GM19239 (cell line): ENCODE measurements at regions not wholly inside any gene's neighbourhood (a gene's known extent, or its start where the extent isn't known, plus 50 kb on each side); places are given as distances from the start of the nearest gene placed in this dataset.

Experiments
- DNase-seq: peaks from one replicate; pipeline ENCODE4 v3.0.0; 2011; ENCODE audit warnings: low spot score; ENCODE audit not compliant: insufficient read length
- FAIRE-seq: peaks from 2 replicates; lab custom pipeline; 2011; peaks lifted over from hg19 to GRCh38; lab: Jason Lieb, UNC

GRCh38 chr3:190790185-190790584 is 72.3 kb downstream of the GMNC start:
- DNase-seq = no peak
- FAIRE-seq = no peak

GRCh38 chr3:190786898-190787297 is 75.6 kb downstream of the GMNC start:
- DNase-seq (no peak), FAIRE-seq (no peak)

GRCh38 chr3:190785047-190785446 is 77.4 kb downstream of the GMNC start:
- no peak for DNase-seq
- no peak for FAIRE-seq

GRCh38 chr3:190780524-190780923 is 82.0 kb downstream of the GMNC start:
- no peak for FAIRE-seq
- DNase-seq = no peak

GRCh38 chr3:190774633-190775032 is 87.9 kb downstream of the GMNC start:
- FAIRE-seq (no peak), DNase-seq (no peak)

GRCh38 chr3:190773948-190774347 is 88.5 kb downstream of the GMNC start:
- FAIRE-seq (no peak), DNase-seq (no peak)

GRCh38 chr3:190772831-190773230 is 89.7 kb downstream of the GMNC start:
- FAIRE-seq = no peak
- no peak for DNase-seq

- FAIRE-seq (no peak), DNase-seq (no peak)
Measured at GRCh38 chr3:190768891-190769290, 93.6 kb downstream of the GMNC start.

- FAIRE-seq (no peak), DNase-seq (no peak)
Measured at GRCh38 chr3:190767851-190768250, 94.6 kb downstream of the GMNC start.

- FAIRE-seq (no peak), DNase-seq (no peak)
Measured at GRCh38 chr3:190764231-190765134, 98.0 kb downstream of the GMNC start.

- no peak for DNase-seq
- no peak for FAIRE-seq
Measured at GRCh38 chr3:190762801-190763200, 99.7 kb downstream of the GMNC start.

GRCh38 chr3:190747571-190747970 is 114.9 kb downstream of the GMNC start:
- FAIRE-seq (no peak), DNase-seq (no peak)

- FAIRE-seq (no peak), DNase-seq (no peak)
Measured at GRCh38 chr3:190746986-190747385, 115.5 kb downstream of the GMNC start.

GRCh38 chr3:190746531-190746930 is 116.0 kb downstream of the GMNC start:
- no peak for FAIRE-seq
- DNase-seq = no peak

GRCh38 chr3:190741788-190742187 is 120.7 kb downstream of the GMNC start:
- DNase-seq = no peak
- no peak for FAIRE-seq

GRCh38 chr3:190739641-190740185 is 122.8 kb downstream of the GMNC start:
- DNase-seq (no peak), FAIRE-seq (no peak)

GRCh38 chr3:190738636-190739155 is 123.8 kb downstream of the GMNC start:
- DNase-seq (no peak), FAIRE-seq (no peak)

GRCh38 chr3:190737446-190737845 is 125.0 kb downstream of the GMNC start:
- DNase-seq (no peak), FAIRE-seq (no peak)

GRCh38 chr3:190734490-190734889 is 128.0 kb downstream of the GMNC start:
- DNase-seq = no peak
- no peak for FAIRE-seq

GRCh38 chr3:190733591-190734146 is 128.8 kb downstream of the GMNC start:
- no peak for DNase-seq
- no peak for FAIRE-seq

GRCh38 chr3:190731596-190731995 is 130.9 kb downstream of the GMNC start:
- FAIRE-seq = no peak
- DNase-seq = no peak
